ENCODE measurements at regions not wholly inside any gene's neighbourhood (a gene's known extent, or its start where the extent isn't known, plus 50 kb on each side); places are given as distances from the start of the nearest gene placed in this dataset.
"Not testable (repeated sequence)": the region's sequence is repeated elsewhere in the genome, so short reads cannot be mapped to it uniquely, and the experiment has no call there.

GRCh38 chr10:60524541-60524940, 134.9 kb upstream of the ANK3 start:
- Histone ChIP-seq H3K27ac (ENCODE audit: low read depth, low read length, poor library complexity, severe bottlenecking) (no peak overlapping the region), H3K4me1 (ENCODE audit: insufficient read depth, low read length, severe bottlenecking) (no peaks in the 10 kb centered on the region), H3K9me2 (ENCODE audit: low read depth, low read length) (no peaks in the 10 kb centered on the region), H3K4me2 (ENCODE audit: low read length) (no peak overlapping the region), H2AFZ (ENCODE audit: low read length) (no peak overlapping the region), H3K9me3 (ENCODE audit: low read length) (no peaks in the 10 kb centered on the region), H3K9ac (ENCODE audit: low read length) (no peak overlapping the region), H3K4me3 (ENCODE audit: low read depth, low read length, poor library complexity, severe bottlenecking) (no peak overlapping the region), H3K79me2 (ENCODE audit: insufficient read depth, low read length) (no peaks in the 10 kb centered on the region), H3K36me3 (ENCODE audit: insufficient read depth, low read length) (no peaks in the 10 kb centered on the region), H3K27me3 (ENCODE audit: insufficient read depth, low read length) (no peaks in the 10 kb centered on the region), H3F3A (ENCODE audit: insufficient read depth, low read length) (no peaks in the 10 kb centered on the region), H4K20me1 (ENCODE audit: insufficient read depth, low read length) (no peaks in the 10 kb centered on the region)
- TF ChIP-seq CTCF (IDR thresholded peaks at IDR 0.05; ENCODE audit: low read length) (no peak), EZH2 (IDR thresholded peaks at IDR 0.05; ENCODE audit: borderline replicate concordance, low read length) (no peak)

- not testable (repeated sequence) for H3K9me3 ChIP-seq (ENCODE audit: low read length); H3F3A ChIP-seq (ENCODE audit: insufficient read depth, low read length); H3K27me3 ChIP-seq (ENCODE audit: insufficient read depth, low read length); H4K20me1 ChIP-seq (ENCODE audit: insufficient read depth, low read length); H3K79me2 ChIP-seq (ENCODE audit: insufficient read depth, low read length); H3K36me3 ChIP-seq (ENCODE audit: insufficient read depth, low read length); H2AFZ ChIP-seq (ENCODE audit: low read length); H3K27ac ChIP-seq (ENCODE audit: low read depth, low read length, poor library complexity, severe bottlenecking); H3K9me2 ChIP-seq (ENCODE audit: low read depth, low read length); H3K4me2 ChIP-seq (ENCODE audit: low read length); H3K4me1 ChIP-seq (ENCODE audit: insufficient read depth, low read length, severe bottlenecking); H3K9ac ChIP-seq (ENCODE audit: low read length); H3K4me3 ChIP-seq (ENCODE audit: low read depth, low read length, poor library complexity, severe bottlenecking)
Measured at GRCh38 chr10:60523371-60523770, 133.7 kb upstream of the ANK3 start.

- Histone ChIP-seq H3K4me2 (ENCODE audit: low read length) (no peak overlapping the region), H3K27ac (ENCODE audit: low read depth, low read length, poor library complexity, severe bottlenecking) (no peak overlapping the region)
Measured at GRCh38 chr10:60522617-60523016, 132.9 kb upstream of the ANK3 start.

More at GRCh38 chr10:60522617-60523016, 132.9 kb upstream of the ANK3 start:
- Histone ChIP-seq H3K9ac (ENCODE audit: low read length) (no peak overlapping the region), H2AFZ (ENCODE audit: low read length) (no peak overlapping the region), H3K36me3 (ENCODE audit: insufficient read depth, low read length) (no peaks in the 10 kb centered on the region), H4K20me1 (ENCODE audit: insufficient read depth, low read length) (no peaks in the 10 kb centered on the region), H3K4me3 (ENCODE audit: low read depth, low read length, poor library complexity, severe bottlenecking) (no peak overlapping the region), H3K9me2 (ENCODE audit: low read depth, low read length) (no peaks in the 10 kb centered on the region), H3K4me1 (ENCODE audit: insufficient read depth, low read length, severe bottlenecking) (no peaks in the 10 kb centered on the region), H3K9me3 (ENCODE audit: low read length) (no peaks in the 10 kb centered on the region), H3K79me2 (ENCODE audit: insufficient read depth, low read length) (no peaks in the 10 kb centered on the region), H3F3A (ENCODE audit: insufficient read depth, low read length) (no peaks in the 10 kb centered on the region), H3K27me3 (ENCODE audit: insufficient read depth, low read length) (no peaks in the 10 kb centered on the region)
- TF ChIP-seq CTCF (IDR thresholded peaks at IDR 0.05; ENCODE audit: low read length) = no peak
- TF ChIP-seq EZH2 (IDR thresholded peaks at IDR 0.05; ENCODE audit: borderline replicate concordance, low read length) = no peak
